ENCODE measurements at regions not wholly inside any gene's neighbourhood (a gene's known extent, or its start where the extent isn't known, plus 50 kb on each side); places are given as distances from the start of the nearest gene placed in this dataset.

DNA sequence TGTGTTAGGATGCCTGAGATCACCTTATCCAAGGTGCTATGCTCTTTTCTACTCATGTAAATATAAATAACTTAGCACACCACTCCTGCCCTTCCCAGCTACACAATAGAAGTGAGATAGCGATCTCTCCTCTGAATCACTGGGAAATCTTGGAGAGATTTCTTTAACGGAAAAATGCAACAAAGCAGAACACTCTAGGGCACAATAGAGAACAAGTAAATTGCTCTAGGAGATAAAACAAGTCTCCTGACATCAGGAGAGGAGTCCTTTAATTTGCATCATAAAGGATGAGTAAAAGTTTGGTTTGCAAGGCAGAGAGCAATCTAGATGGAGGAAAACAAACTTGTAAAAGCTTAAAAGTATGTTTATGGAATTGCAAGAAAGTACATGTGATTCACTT lies 224.1 kb downstream of the PAX3 start:
- H3K4me3 ChIP-seq (ENCODE audit: control insufficient read depth, low read depth, low read length): no peak overlapping the region
- TF ChIP-seq, protein P1, sequence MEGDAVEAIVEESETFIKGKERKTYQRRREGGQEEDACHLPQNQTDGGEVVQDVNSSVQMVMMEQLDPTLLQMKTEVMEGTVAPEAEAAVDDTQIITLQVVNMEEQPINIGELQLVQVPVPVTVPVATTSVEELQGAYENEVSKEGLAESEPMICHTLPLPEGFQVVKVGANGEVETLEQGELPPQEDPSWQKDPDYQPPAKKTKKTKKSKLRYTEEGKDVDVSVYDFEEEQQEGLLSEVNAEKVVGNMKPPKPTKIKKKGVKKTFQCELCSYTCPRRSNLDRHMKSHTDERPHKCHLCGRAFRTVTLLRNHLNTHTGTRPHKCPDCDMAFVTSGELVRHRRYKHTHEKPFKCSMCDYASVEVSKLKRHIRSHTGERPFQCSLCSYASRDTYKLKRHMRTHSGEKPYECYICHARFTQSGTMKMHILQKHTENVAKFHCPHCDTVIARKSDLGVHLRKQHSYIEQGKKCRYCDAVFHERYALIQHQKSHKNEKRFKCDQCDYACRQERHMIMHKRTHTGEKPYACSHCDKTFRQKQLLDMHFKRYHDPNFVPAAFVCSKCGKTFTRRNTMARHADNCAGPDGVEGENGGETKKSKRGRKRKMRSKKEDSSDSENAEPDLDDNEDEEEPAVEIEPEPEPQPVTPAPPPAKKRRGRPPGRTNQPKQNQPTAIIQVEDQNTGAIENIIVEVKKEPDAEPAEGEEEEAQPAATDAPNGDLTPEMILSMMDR (conservative IDR thresholded peaks at IDR 0.05; ENCODE audit: control insufficient read depth, insufficient read depth, low read depth, low read length): no peak
- DNase-seq (ENCODE audit: low read depth): no peak

DNA sequence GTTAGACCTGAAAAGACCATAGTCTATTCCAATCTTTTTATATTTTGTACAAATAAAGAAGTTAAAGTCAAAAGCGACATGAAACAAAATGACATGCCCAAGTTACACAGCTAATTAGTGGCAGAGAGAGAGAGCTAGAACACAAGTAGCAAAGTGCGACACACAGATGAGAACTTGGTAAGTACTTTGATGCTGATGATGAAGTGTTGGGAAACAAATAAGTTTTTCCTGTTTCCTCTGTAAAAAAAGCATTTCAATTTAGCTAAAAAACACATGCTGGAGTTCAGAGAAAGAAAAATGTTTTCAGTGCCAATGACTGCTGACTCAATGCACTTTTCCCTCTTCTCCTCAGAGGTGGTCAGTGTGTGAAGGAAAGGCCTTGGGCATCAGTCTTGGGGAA lies 226.9 kb downstream of the PAX3 start:
- TF ChIP-seq, protein P1 (conservative IDR thresholded peaks at IDR 0.05; ENCODE audit: control insufficient read depth, insufficient read depth, low read depth, low read length): no peak
- no peak for DNase-seq (ENCODE audit: low read depth)
- H3K4me3 ChIP-seq (ENCODE audit: control insufficient read depth, low read depth, low read length): no peak overlapping the region

DNA sequence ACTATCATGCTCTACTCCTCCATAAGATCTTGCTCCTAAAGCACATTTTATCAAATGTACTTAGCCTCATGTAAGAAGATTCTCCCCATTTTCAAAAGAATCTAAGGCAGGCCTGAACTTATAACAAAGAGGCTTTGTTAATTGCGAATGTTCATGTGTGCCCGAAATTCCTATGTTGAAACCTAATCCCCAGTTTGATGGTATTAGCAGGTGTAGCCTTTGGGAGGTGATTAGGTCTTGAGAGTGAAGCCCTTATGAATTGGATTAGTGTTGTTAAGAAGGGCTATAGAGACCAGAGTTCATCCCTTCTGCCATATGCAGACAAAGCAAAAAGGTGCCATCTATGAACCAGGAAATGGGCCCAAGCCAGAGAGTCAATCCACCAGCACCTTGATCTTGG lies 234.5 kb downstream of the PAX3 start:
- TF ChIP-seq, protein P1 (conservative IDR thresholded peaks at IDR 0.05; ENCODE audit: control insufficient read depth, insufficient read depth, low read depth, low read length): no peak
- H3K4me3 ChIP-seq (ENCODE audit: control insufficient read depth, low read depth, low read length): no peak overlapping the region
- DNase-seq (ENCODE audit: low read depth): no peak

DNA sequence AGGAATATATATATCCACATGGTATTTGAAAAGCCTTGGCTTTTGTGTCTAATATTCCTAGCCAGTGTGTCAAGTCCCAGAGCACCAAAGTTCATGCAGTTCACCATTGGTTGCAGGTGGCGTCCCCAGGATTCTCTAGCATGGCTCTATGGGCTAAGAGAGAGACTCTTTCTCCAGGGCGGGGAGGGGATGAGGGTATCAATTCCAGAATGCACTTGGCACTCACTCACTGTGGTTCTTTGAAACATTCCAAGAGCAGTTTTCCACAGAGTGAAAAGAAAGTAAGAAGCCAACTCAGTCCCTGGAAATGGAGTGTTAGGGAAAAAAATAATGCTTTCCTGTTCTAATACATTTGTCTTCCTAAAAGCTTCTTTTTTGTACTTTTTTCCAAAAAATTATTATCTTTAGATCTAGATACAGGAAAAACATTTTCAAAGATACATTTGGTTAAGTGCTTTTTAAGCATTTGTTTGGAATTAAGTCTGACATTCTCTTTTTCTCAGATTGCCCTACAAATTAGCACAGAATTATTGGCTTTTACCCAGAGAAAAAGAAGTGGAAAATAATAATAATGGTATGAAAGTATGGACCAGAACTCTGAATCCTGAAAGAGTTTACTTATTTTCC lies 239.9 kb downstream of the PAX3 start:
- TF ChIP-seq, protein P1 (conservative IDR thresholded peaks at IDR 0.05; ENCODE audit: control insufficient read depth, insufficient read depth, low read depth, low read length): no peak
- no peak for DNase-seq (ENCODE audit: low read depth)
- H3K4me3 ChIP-seq (ENCODE audit: control insufficient read depth, low read depth, low read length): no peak overlapping the region

DNA sequence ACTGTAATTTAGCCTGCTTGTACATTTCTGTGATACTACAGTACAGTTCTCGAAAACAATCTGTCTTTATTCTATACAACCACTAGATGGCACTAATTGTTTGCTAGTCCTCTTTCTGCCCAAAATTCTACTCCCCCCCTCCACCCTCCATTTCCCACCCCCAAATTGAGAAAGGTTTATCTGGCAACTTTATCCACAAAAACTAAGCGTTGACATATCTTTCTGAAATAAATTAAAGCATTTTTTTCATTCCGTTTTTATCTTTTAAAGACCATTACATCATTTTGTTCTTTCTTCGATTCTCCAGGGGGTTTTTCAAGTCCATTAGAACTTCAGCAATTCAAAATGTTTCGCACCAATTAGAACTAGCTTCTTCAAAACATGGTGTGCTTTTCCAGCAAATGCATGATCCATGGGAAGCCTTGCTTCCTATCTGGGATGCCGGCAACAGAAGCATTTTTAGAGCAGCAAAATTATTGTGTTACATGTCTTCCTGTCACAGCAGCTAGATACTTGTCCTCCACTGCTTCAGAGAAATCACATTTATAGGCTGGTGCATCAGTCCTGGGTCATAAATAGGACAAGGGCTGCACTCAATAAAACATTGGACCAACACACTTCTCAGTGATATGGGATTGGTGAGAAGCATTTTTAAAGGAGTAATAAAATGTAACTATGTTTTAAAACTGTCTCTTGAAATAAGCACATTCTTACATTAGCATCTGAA lies 241.3 kb downstream of the PAX3 start:
- DNase-seq (ENCODE audit: low read depth): peak; percentile 15
- H3K4me3 ChIP-seq (ENCODE audit: control insufficient read depth, low read depth, low read length): no peak overlapping the region
- TF ChIP-seq, protein P1 (conservative IDR thresholded peaks at IDR 0.05; ENCODE audit: control insufficient read depth, insufficient read depth, low read depth, low read length): peak; percentile 58

DNA sequence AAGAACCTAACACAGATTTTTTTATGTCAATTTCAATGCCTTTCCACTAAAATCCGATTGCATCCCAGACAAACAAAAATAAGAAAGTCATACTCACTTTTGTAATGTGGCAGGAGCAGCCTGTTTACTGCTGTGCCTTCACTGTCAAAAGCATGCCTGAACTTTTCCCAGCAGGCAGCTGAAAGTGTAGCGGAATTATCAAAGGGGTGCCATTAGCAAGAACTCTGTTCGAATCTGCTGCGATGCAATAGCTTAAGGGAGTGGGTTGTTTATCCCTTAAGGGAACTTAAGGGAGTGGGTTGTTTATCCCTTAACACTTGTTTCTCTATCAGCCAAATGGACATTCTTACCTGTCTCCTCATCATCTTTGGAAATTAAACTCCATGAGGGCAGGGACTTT lies 243.5 kb downstream of the PAX3 start:
- DNase-seq (ENCODE audit: low read depth): no peak
- TF ChIP-seq, protein P1 (conservative IDR thresholded peaks at IDR 0.05; ENCODE audit: control insufficient read depth, insufficient read depth, low read depth, low read length): no peak
- H3K4me3 ChIP-seq (ENCODE audit: control insufficient read depth, low read depth, low read length): no peak overlapping the region
